Nephron progenitor cell (in vitro differentiated cells): ENCODE measurements at regions not wholly inside any gene's neighbourhood (a gene's known extent, or its start where the extent isn't known, plus 50 kb on each side); places are given as distances from the start of the nearest gene placed in this dataset.
A peak's percentile ranks its signal among the peaks of the same experiment; 100 is the strongest.

ENCODE experiments used
- DNase-seq: peaks from one replicate; pipeline ENCODE4 v3.0.0; 2021
- H3K27ac Mint-ChIP-seq: 2 replicates; pipeline ENCODE4 v1.8.0; 2021; ENCODE audit warnings: mild to moderate bottlenecking, moderate library complexity, mixed read lengths
- H3K27me3 Mint-ChIP-seq: 2 replicates; pipeline ENCODE4 v1.8.0; 2021; ENCODE audit warnings: mild to moderate bottlenecking, low read depth, mixed read lengths; ENCODE audit not compliant: poor library complexity
- H3K36me3 Mint-ChIP-seq: 2 replicates; pipeline ENCODE4 v1.8.0; 2021; ENCODE audit warnings: low read depth, mixed read lengths
- H3K4me1 Mint-ChIP-seq: 2 replicates; pipeline ENCODE4 v1.8.0; 2021; ENCODE audit warnings: mixed read lengths
- H3K4me3 Mint-ChIP-seq: 2 replicates; pipeline ENCODE4 v1.8.0; 2021; ENCODE audit warnings: mild to moderate bottlenecking, moderate library complexity, mixed read lengths
- H3K9me3 Mint-ChIP-seq: 2 replicates; pipeline ENCODE4 v1.8.0; 2021; ENCODE audit warnings: mild to moderate bottlenecking, moderate library complexity, mixed read lengths
- TF ChIP-seq, protein P1 (sequence below): fragments of 200-600 bp; sonication (generic); IDR thresholded peaks from 2 replicates; pipeline ENCODE4 v1.5.0; 2021; ENCODE audit warnings: antibody characterized with exemption

DNA sequence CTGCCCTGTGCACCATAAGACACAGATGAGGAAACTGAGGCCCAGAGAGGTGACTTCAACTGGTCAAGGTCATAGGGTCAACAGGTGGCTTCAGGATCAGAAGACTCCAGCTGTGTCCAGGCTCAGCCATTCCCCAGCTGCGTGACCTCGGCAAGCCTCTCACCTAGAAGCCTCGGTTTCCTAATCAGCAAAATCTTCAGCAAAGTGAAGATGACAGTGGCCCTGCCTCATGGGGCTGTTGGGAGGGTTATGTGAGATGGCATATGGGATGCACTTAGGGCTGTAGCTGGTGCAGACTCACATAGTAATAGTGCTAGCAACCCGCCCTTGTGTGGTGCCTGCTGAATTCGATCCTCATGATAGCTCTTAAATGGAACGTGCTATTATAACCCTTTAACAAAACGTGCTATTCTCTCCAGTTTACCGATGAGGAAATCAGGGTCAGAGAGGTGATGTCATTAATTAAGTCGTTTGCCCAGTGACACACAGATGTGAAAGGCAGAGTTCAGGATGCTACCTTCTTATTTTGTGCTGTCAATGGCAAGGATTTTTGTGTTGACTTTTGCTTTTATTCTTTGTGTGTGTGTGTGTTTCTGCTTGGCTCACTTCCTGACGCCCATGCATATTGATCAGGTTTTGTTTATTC, 472.9 kb downstream of the MATN1 start:
- Mint-ChIP-seq H3K27ac (no peak overlapping the region), H3K27me3 (peaks cover 24% of the 10 kb centered on the region), H3K4me3 (peak overlapping the region; percentile 43), H3K9me3 (no peaks in the 10 kb centered on the region), H3K4me1 (peaks cover 60% of the 10 kb centered on the region), H3K36me3 (no peaks in the 10 kb centered on the region)
- TF ChIP-seq, protein P1, sequence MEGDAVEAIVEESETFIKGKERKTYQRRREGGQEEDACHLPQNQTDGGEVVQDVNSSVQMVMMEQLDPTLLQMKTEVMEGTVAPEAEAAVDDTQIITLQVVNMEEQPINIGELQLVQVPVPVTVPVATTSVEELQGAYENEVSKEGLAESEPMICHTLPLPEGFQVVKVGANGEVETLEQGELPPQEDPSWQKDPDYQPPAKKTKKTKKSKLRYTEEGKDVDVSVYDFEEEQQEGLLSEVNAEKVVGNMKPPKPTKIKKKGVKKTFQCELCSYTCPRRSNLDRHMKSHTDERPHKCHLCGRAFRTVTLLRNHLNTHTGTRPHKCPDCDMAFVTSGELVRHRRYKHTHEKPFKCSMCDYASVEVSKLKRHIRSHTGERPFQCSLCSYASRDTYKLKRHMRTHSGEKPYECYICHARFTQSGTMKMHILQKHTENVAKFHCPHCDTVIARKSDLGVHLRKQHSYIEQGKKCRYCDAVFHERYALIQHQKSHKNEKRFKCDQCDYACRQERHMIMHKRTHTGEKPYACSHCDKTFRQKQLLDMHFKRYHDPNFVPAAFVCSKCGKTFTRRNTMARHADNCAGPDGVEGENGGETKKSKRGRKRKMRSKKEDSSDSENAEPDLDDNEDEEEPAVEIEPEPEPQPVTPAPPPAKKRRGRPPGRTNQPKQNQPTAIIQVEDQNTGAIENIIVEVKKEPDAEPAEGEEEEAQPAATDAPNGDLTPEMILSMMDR: no peak
- no peak for DNase-seq

DNA sequence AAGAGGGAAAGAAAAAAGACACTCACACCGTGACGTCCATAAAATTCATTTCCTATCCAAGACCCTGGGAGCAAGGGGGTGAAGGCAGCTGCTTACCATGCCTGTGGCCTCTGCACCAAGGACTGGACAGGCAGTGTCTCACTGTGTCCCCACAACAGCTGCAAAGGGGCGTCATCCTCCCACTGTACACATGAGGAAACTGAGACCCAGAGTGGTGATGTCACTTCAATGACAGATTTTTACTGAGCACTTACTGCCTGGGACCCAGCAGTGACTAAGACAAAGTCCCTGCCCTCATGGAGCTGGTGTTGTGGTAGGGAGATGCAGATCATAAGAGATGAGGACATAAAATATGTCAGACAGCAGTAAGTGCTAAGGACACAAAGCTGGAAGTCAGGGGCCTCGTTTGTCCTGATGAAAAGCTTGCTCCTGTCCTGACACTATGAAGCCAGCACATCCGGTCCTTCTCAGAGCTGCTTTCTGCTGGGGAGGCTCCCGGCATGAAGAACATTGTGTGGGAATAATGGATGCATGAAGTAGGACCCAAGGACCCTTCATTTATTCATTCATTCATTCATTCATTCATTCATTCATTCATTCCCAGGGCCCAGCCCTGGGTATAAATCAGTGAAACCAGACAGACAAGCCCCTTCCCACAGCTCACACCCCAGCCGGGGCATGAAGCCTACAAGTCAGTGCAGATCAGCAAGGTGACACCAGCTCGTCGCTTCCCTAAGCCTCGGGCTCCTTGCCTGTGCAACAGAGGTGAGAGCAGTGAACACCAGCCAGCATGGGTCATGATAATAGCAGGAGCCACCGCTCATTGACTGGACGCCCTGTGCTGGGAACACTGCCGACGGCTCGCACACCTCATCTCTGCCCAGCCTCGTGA, 473.7 kb downstream of the MATN1 start:
- H3K36me3 Mint-ChIP-seq: no peaks in the 10 kb centered on the region
- H3K9me3 Mint-ChIP-seq: no peaks in the 10 kb centered on the region
- peaks cover 31% of the 10 kb centered on the region for H3K27me3 Mint-ChIP-seq
- no peak overlapping the region for H3K27ac Mint-ChIP-seq
- TF ChIP-seq, protein P1: no peak
- H3K4me3 Mint-ChIP-seq: no peak overlapping the region
- H3K4me1 Mint-ChIP-seq: peaks cover 64% of the 10 kb centered on the region
- DNase-seq: no peak

DNA sequence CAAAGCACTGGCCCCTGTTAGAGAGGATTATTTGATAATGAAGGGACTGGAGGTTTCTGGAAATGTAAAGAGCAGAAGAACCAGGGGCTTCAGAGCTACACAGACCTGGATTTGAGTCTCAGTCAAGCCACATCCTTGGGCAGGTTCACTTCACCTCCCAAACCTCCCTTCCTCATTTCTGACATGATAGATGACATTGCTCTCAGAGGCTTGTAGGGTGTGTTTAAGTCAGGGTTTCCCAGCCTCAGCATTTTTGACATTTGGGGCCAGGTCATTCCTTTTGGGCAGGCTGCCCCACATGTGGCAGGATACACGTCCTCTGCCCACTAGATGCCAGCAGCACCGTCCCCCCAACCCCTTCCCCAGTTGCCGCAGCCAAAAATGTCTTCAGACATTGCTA, 474.6 kb downstream of the MATN1 start:
- no peak overlapping the region for H3K27ac Mint-ChIP-seq
- H3K9me3 Mint-ChIP-seq: no peaks in the 10 kb centered on the region
- TF ChIP-seq, protein P1: no peak
- H3K36me3 Mint-ChIP-seq: no peaks in the 10 kb centered on the region
- no peak overlapping the region for H3K4me3 Mint-ChIP-seq
- H3K4me1 Mint-ChIP-seq: peaks cover 73% of the 10 kb centered on the region
- no peak for DNase-seq
- peaks cover 26% of the 10 kb centered on the region for H3K27me3 Mint-ChIP-seq

DNA sequence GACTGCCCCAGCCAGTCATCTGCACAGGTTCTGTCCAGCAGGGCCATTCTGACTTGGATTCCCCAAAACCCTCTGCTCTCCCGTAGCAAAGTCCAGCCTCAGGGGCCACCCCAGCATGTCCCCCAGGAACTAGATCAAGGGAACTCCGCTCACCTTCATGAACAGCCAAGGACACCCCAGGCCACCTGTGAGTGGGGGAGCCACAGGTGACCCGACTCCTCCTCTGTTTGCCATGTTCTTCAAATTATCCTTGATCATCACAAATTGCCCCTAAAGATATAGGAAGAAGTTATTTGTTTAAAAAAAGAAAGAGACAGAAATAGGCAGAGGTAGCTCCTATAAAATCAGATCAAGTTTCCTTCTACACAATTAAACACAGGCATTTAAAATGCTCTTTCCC, 475.0 kb downstream of the MATN1 start:
- no peaks in the 10 kb centered on the region for H3K9me3 Mint-ChIP-seq
- DNase-seq: no peak
- H3K4me3 Mint-ChIP-seq: peak overlapping the region; percentile 17
- no peak overlapping the region for H3K27ac Mint-ChIP-seq
- peaks cover 77% of the 10 kb centered on the region for H3K4me1 Mint-ChIP-seq
- TF ChIP-seq, protein P1: no peak
- H3K27me3 Mint-ChIP-seq: peaks cover 26% of the 10 kb centered on the region
- no peaks in the 10 kb centered on the region for H3K36me3 Mint-ChIP-seq

DNA sequence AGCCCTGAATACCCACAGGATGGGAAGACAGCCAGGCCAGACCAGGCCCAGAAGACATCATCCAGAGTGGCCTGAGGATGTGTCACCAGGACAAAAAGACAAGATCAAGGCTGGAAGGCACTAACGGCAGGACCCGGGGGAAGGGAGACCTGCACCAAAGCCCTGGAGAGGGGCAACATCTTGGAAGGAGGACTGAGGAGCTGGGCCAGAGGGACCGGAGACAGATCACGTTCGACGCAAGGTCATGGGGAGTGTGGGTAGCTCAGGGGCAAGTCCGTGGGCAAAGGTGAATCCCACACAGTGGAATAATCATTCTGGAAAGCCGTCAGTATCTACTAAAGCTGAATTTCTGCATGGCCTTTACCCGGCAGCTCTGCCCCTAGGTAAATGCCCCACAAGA, 478.6 kb downstream of the MATN1 start:
- DNase-seq: no peak
- Mint-ChIP-seq H3K27me3 (peaks cover 26% of the 10 kb centered on the region), H3K4me1 (peaks cover 86% of the 10 kb centered on the region), H3K4me3 (no peak overlapping the region), H3K36me3 (no peaks in the 10 kb centered on the region), H3K9me3 (no peaks in the 10 kb centered on the region), H3K27ac (peak overlapping the region; percentile 78)
- TF ChIP-seq, protein P1: no peak
